ENCODE measurements at regions not wholly inside any gene's neighbourhood (a gene's known extent, or its start where the extent isn't known, plus 50 kb on each side); places are given as distances from the start of the nearest gene placed in this dataset.
A peak's percentile ranks its signal among the peaks of the same experiment; 100 is the strongest.

DNA sequence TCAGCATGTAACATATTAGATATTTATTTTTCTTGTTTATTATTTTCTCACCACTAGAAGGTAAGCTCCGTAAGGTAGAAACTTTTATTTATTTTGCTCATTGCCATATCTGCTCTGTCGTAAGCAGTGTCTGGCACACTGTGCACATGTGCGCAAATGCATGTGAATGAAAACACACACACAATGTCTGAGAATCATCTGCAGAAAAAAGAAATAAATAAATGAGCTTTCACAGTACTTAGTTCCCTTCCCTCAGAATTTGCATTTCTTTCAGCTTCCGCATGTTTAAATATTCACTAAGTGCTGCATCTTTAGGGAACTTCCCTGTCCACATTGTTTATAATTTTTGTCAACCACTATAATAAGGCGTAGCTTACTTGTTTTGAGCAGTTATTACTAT, 963.0 kb upstream of the PABPC4L start:
- ChIA-PET CTCF (no interaction called here), POLR2A (ENCODE audit: unreplicated experiment) (no interaction called here)
- Histone ChIP-seq H3K27ac (ENCODE audit: low read length) (no peak overlapping the region), H3K79me2 (ENCODE audit: low read length) (no peaks in the 10 kb centered on the region), H3K36me3 (ENCODE audit: low read depth, low read length) (no peaks in the 10 kb centered on the region), H3K9me3 (ENCODE audit: low read length) (no peaks in the 10 kb centered on the region), H4K20me1 (ENCODE audit: low read length) (no peaks in the 10 kb centered on the region), H3K4me1 (ENCODE audit: insufficient read depth, low read length) (no peaks in the 10 kb centered on the region), H3K4me2 (ENCODE audit: low read length) (no peak overlapping the region), H3K4me3 (ENCODE audit: low read length) (no peak overlapping the region), H3K9ac (ENCODE audit: low read length) (no peak overlapping the region), H3K27me3 (ENCODE audit: low read length) (no peaks in the 10 kb centered on the region), H2AFZ (ENCODE audit: low read length) (no peak overlapping the region), H3K9me2 (replicated peaks; ENCODE audit: low read length) (no peaks in the 10 kb centered on the region), H3F3A (ENCODE audit: low read length, unreplicated experiment) (no peaks in the 10 kb centered on the region)
- intact Hi-C loops (cut with micrococcal nuclease), result no loop called here
- no TSS peak for BruUV-seq (replicated peaks)
- ATAC-seq (no peak), DNase-seq (no peak)
- TF ChIP-seq EZH2 (IDR thresholded peaks at IDR 0.05; ENCODE audit: low read length, unreplicated experiment) (no peak), EZH2phosphoT487 (IDR thresholded peaks at IDR 0.05; ENCODE audit: borderline replicate concordance, low read length) (no peak)
- TF ChIP-seq, protein P1, sequence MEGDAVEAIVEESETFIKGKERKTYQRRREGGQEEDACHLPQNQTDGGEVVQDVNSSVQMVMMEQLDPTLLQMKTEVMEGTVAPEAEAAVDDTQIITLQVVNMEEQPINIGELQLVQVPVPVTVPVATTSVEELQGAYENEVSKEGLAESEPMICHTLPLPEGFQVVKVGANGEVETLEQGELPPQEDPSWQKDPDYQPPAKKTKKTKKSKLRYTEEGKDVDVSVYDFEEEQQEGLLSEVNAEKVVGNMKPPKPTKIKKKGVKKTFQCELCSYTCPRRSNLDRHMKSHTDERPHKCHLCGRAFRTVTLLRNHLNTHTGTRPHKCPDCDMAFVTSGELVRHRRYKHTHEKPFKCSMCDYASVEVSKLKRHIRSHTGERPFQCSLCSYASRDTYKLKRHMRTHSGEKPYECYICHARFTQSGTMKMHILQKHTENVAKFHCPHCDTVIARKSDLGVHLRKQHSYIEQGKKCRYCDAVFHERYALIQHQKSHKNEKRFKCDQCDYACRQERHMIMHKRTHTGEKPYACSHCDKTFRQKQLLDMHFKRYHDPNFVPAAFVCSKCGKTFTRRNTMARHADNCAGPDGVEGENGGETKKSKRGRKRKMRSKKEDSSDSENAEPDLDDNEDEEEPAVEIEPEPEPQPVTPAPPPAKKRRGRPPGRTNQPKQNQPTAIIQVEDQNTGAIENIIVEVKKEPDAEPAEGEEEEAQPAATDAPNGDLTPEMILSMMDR (conservative IDR thresholded peaks at IDR 0.05; ENCODE audit: low read depth, low read length), result no peak

DNA sequence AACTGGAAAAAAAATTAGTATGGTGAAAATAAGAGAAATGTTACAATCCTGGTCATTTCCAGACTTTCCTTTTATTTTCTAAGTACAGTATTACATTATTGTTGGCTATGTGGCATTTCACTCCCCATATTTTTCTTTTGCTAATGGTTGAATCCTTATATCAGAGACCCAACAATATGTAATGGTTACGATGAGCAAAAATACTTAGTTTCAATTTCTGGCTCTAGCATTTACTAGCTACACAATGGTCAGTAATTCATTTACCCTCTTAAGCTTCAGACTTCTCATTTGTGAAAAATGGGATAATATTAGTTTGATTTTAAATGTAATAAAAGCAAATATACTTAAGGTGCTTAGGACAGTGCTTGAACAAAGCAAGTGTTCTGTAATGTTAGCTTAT, 942.9 kb upstream of the PABPC4L start:
- no peaks in the 10 kb centered on the region for H3K79me2 ChIP-seq (ENCODE audit: low read length)
- intact Hi-C loops (cut with micrococcal nuclease), result no loop called here
- H2AFZ ChIP-seq (ENCODE audit: low read length), result no peak overlapping the region; the same call in 1 of the 2 replicates
- no TSS peak for BruUV-seq (replicated peaks)
- DNase-seq (no peak), ATAC-seq (no peak)
- no peaks in the 10 kb centered on the region for H3K9me3 ChIP-seq (ENCODE audit: low read length)
- no peaks in the 10 kb centered on the region for H3K4me1 ChIP-seq (ENCODE audit: insufficient read depth, low read length)
- POLR2A ChIA-PET (ENCODE audit: unreplicated experiment), result no interaction called here
- H4K20me1 ChIP-seq (ENCODE audit: low read length), result no peaks in the 10 kb centered on the region
- H3F3A ChIP-seq (ENCODE audit: low read length, unreplicated experiment), result no peaks in the 10 kb centered on the region
- TF ChIP-seq EZH2phosphoT487 (IDR thresholded peaks at IDR 0.05; ENCODE audit: borderline replicate concordance, low read length) (no peak), EZH2 (IDR thresholded peaks at IDR 0.05; ENCODE audit: low read length, unreplicated experiment) (no peak)
- TF ChIP-seq, protein P1 (conservative IDR thresholded peaks at IDR 0.05; ENCODE audit: low read depth, low read length), result no peak
- peak overlapping the region; percentile 29; the same call in 1 of the 2 replicates for H3K4me2 ChIP-seq (ENCODE audit: low read length)
- H3K27ac ChIP-seq (ENCODE audit: low read length), result no peak overlapping the region
- CTCF ChIA-PET, result no interaction called here
- no peaks in the 10 kb centered on the region for H3K36me3 ChIP-seq (ENCODE audit: low read depth, low read length)
- H3K4me3 ChIP-seq (ENCODE audit: low read length), result peak overlapping the region; percentile 23; the same call in 1 of the 2 replicates
- no peaks in the 10 kb centered on the region for H3K9me2 ChIP-seq (replicated peaks; ENCODE audit: low read length)
- H3K9ac ChIP-seq (ENCODE audit: low read length), result no peak overlapping the region
- H3K27me3 ChIP-seq (ENCODE audit: low read length), result no peaks in the 10 kb centered on the region

DNA sequence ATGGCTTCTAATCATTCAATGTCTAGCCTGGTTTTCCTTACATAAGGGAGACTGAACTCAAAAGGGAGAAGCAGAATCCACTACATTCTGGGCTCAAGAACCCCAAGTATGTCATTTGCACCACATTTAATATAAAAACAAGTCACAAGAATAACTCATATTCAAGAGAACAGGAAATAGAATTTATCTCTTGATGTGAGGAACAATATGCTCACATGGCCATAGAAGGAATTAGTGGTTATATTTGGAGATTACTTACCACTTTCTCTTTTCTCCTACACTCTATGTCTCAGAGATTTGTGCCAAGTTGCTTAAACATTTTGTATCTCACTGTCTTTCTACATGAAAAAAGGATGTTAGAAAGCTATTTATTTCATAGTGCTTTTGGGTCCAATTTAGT, 922.6 kb upstream of the PABPC4L start:
- Histone ChIP-seq H3K9me2 (replicated peaks; ENCODE audit: low read length) (no peaks in the 10 kb centered on the region), H4K20me1 (ENCODE audit: low read length) (no peaks in the 10 kb centered on the region), H3K36me3 (ENCODE audit: low read depth, low read length) (no peaks in the 10 kb centered on the region), H2AFZ (ENCODE audit: low read length) (no peak overlapping the region), H3K4me1 (ENCODE audit: insufficient read depth, low read length) (no peaks in the 10 kb centered on the region), H3K27ac (ENCODE audit: low read length) (no peak overlapping the region), H3K79me2 (ENCODE audit: low read length) (no peaks in the 10 kb centered on the region), H3K4me2 (ENCODE audit: low read length) (no peak overlapping the region), H3K27me3 (ENCODE audit: low read length) (no peaks in the 10 kb centered on the region), H3K9ac (ENCODE audit: low read length) (no peak overlapping the region), H3K9me3 (ENCODE audit: low read length) (no peaks in the 10 kb centered on the region), H3K4me3 (ENCODE audit: low read length) (no peak overlapping the region), H3F3A (ENCODE audit: low read length, unreplicated experiment) (no peaks in the 10 kb centered on the region)
- ChIA-PET CTCF (no interaction called here), POLR2A (ENCODE audit: unreplicated experiment) (no interaction called here)
- TF ChIP-seq EZH2phosphoT487 (IDR thresholded peaks at IDR 0.05; ENCODE audit: borderline replicate concordance, low read length) (no peak), EZH2 (IDR thresholded peaks at IDR 0.05; ENCODE audit: low read length, unreplicated experiment) (no peak)
- TF ChIP-seq, protein P1 (conservative IDR thresholded peaks at IDR 0.05; ENCODE audit: low read depth, low read length), result no peak
- ATAC-seq (no peak), DNase-seq (no peak)
- intact Hi-C loops (cut with micrococcal nuclease), result no loop called here
- BruUV-seq (replicated peaks), result no TSS peak

Measured in PC-3 (cell line).